HG03520 (cell line): ENCODE measurements at regions not wholly inside any gene's neighbourhood (a gene's known extent, or its start where the extent isn't known, plus 50 kb on each side); places are given as distances from the start of the nearest gene placed in this dataset.

Experiments used
- ATAC-seq: cut with Tn5 transposase; IDR thresholded peaks from one replicate; pipeline ENCODE4 v1.9.1; 2021; ENCODE audit warnings: mild to moderate bottlenecking, moderate library complexity; ENCODE audit not compliant: unreplicated experiment

DNA sequence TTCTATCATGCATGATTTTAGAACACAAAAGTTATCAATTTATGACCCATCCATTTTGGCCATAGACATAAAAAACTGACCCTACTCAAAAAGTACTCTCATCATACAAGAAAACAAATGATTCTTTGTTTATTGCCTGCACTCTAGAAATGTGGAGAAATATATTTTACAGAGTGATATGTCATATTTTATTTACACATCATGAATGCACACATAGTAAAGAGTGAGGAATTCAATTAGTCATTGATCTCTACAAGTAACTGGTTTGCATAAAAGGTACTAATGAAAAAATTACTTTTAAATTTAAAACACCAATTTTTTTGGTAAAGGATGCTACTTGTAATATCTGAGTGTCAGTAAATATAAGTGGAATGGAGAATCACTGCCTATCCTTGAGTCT is 242.5 kb upstream of the FAT4 start:
- ATAC-seq, result no peak

DNA sequence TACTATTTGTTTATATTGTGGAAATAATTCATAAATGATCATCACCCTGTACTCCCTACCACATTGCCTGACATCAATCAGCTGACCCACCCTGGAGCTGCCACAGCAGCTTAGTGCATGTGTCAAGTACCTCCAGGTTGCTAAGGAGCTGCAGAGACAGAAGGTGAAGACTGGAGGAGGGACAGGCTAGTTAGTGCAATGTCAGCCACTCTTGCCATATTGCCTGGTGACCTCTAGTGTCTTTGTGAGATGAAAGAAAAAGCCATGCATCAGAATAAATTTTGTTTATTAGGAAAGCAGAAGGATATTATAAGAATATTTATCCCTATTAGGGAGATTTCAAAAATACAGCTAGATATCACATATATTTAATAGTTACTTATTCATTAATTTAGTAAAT is 243.9 kb upstream of the FAT4 start:
- ATAC-seq, result no peak

DNA sequence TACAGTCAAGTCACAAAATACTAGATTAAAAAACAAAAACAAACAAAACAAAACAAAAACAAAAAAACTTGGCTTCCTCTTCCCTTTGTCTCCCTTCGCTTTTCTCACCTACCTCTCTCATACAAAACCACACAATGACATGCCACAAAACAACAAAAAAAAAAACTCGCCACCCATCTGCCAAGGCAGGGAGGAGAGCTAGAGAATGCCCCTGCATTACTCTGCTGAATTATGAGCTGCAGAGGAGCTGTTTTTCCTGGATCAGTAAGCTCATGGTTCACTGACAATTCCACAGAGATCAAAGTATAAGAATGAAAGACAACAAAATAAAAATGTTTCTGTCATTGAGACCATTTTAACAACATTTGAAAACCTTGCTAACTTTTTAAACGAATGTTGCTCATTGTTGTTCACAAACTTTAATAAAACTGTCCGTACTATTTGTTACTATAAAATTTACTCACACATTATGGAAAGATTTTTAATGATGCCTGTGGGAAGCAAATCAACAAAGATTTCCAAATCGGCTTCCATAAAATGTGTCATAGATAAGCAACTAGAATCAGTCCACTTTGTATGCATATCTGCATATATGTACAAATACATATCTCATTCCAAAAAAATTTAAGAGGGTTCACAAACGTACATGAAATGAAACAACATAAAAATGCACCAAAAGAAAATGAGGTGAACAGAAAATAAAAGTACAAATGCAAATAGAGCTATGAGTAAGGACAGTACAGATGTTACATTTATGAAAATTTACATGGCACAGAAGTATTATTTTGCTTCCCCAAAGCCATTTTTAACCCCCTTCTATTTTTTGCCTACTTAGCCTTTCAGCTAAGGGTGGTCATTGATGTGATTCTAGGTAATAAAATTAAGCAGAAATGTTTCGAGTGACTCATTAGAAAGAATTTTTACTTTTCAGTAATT is 252.4 kb upstream of the FAT4 start:
- no peak for ATAC-seq

DNA sequence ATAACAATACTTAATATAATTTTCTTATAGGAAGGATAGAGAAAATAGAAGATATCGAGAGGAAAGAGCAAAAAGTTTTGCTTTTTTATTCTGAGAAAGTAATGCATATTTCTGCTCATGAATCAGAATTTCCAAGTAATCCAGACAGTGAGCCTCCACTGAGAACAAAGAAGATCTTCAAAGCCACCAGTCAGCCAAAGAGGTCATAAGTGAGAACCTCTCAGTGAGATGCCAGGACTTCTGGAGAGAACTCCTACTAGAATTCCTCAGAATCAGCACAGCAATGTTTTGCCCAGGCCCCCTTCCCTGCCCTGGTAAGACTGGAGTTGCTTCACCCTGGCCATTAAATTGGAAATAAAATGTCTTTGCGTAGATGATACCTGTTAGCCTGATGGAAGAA is 254.4 kb upstream of the FAT4 start:
- no peak for ATAC-seq

DNA sequence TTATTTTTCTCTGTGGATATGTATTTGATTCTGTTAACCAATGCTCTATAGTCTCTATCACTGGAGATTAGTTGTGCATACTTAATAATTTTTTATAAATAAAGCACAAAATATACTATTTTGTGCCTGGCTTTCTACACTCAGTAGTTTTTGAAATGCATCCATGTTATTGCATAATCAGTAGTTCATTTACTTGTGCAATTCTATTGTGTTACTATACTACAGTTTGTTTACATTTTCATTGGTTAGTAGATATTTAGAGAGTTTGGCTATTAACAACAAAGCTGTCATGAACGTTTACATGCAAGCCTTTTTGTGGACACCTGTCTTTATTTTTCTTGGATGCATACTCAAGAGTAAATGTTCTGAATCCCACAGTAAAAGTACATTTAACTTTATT is 265.0 kb upstream of the FAT4 start:
- ATAC-seq, result no peak

DNA sequence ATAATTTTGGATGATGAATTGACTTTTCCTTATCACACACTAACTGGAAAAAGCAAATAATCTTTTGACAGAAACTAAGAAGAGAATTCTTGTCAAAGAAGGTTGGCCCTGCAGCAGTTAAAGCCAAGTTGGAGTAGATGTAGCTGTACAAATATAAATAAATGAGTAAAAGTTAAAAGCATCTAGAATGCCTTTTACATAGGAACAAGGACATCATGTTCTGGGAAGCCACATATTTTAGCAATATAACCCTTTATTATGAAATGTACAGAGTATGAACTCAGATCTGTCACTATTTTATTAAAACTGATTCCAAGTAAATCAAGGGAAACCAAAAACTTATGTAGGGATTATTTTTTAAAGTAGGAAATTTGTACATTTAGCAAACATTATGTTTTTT is 269.4 kb upstream of the FAT4 start:
- no peak for ATAC-seq

DNA sequence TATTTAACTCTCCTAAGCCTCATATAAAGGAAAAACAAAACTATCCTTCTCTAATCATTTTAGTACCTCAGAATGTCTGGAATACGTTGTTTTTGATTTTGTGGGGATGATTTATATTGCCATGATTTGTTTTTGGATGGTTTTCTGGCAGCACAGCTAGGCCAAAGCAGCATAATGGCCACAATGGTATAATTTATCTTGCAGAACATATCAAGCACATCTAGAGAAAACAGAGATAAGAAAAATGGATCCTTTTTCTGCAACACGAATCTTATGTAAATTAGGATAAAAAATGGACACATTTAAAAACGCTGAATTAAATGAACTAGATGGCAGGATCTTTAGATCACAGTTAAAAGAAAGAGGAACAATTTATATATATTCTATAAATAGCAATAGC is 269.9 kb upstream of the FAT4 start:
- ATAC-seq, result no peak

DNA sequence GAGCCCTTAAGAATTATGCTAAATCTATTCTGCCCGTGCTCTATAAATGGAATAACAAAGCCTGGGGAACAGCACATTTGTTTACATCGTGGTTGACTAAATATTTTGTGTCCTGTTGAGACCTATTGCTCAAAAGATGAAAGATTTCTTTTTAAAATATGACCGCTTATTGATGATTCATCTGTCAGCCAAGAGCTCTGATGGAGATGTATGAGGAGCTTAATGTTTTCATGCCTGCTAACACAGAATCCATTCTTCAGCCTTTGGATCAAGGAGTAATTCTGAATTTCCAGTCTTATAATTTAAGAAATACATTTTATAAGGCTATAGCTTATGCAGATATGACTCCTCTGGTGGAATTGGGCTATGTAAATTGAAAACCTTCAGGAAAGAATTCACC is 271.3 kb upstream of the FAT4 start:
- no peak for ATAC-seq

DNA sequence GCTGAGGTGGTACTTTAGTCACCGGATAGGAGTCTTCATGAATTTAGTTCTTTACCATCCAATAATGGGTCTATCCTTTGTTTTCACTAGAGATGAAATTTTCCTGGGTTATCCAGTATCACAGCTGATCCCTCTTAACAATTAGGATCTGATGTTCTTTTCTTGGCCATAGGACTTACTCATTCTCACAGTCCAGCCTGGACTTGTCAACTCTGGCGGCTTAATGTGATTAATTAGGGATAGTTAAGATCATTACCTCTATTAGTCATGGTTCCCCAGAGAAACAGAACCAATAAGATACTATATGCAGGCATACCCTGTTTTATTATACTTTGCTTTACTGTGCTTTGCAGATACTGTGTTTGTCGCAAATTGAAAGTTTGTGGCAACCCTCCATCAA is 272.7 kb upstream of the FAT4 start:
- ATAC-seq, result no peak

DNA sequence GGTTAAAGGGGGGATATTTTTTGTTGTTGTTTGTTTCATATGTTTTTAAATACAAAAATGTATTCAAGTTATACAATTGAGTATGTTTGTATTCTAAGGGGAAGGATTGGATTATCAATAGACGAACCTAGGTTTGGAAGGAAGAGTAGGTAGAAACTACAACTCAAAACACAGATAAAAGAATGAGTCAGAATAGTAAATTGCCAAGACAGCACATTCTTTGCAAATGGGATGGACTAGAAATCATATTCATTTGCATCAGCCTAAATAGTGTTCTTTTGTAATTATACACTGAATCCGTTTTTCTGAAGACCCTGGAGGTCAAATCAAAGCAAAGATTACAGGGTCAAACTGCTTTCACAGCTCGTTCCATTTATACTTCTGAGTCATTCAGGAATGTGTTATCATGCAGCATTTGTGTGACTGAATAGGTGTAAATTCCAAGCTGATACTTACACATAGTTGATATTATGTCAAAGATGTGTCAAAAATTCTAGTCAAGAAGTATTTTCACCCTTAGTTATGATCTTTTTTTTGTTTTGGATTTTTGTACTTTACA is 273.3 kb upstream of the FAT4 start:
- ATAC-seq, result no peak

DNA sequence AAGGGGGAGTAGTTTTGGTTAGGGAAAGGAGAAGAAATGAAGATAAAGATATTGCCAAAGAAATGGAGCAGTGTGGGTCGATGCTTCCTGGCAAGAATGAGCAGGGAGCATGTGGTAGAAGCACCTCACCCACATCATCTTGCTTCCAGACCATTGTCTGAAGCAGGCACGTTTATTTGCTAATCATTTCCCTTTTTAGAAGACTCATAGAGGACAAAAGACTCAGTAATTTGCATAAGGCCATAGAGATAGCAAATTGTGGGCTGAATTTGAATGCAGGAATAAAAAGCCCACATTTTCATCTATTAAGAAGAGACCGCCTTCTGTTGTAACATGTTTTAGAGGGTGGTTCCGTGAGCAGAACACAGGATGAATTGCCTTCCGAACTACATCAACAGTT is 275.2 kb upstream of the FAT4 start:
- no peak for ATAC-seq

DNA sequence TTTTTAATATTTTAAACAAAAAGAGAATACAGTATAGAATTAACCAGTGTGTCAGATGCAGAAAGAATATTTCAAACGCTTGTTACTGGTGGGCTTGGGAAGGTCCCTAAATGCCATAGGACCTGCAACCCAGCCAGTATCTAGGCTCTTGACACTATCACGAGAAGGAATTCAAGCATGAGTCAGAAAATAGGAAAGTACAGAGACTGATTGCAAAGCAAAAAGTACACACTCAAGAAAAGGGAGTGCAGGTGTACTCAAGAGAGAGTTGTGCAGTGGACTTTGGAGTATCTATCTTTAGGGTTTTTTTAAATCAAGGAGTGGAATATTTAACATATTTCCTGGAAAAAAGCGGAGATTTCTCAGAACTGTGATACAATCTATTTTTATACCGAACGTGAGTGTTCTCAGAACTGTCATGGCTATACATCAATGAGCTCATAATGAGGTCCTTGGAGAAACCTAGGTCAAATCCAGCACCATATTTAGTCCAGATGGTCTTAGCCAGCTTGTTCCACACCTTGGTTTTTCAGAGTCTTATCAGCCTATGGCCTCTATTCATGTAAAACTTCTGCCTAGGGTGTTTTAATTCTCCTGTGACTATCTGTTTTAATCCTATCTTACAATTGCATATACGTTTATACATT is 291.8 kb upstream of the FAT4 start:
- no peak for ATAC-seq

DNA sequence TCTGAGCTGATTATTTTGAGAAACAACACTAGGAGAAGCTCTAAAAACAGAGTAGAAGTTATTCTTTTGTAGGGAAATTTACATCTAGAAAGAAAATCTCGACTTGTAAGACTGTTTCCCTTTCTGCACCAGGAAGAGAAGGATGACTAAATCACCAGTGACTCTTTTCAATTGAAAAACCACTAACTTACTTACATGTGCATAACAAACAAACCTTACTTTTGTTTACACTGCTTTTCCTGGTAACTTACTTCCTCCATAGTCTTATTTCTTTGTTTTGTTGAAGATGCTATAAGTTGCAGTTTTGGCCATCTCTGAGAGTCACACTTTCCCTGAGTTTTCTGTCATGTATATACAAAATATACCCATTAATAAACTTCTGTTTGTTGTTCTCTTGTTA is 293.6 kb upstream of the FAT4 start:
- ATAC-seq, result no peak

DNA sequence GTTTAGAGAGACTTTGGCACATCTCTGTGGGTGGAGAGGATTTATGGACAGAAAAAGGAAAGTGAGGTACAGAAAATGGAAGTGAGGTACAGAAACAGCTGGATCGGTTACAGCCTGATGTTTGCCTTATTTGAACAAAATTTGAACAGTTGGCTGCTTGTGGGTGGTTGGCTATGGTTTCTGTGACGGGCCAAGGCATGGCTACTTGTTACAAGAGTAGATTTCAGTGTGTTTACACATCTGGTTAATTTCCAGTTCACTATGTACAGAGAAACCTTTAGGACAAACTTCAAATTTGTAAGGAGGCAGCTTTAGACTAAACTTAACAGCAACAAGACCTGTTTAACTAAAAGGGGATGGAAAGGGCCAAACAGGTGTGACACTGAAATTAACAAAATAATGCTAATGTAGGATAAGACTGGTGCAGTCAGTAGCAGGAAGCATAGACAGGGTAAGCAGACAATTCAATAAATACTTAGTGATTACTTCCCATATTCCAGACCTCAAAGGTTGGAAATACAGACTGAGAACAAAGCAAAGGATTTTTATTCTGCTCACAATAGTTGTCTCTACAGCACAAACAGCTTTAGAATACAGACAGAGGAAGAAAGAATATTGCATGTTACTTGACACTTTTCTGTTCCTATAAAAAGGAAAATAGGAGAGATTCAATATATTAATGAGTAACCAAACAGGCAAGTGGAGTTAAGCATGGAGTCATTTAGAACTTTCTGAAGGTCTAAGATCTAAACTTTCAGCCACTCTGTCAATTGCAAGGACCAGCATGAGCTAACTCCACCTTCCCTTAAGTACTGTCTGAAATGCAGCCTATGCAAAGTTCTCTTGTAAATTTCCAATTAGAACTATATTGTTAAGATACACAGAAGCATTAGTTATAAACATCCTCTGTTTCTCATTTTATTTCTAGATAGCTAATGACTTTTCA is 294.4 kb upstream of the FAT4 start:
- no peak for ATAC-seq

DNA sequence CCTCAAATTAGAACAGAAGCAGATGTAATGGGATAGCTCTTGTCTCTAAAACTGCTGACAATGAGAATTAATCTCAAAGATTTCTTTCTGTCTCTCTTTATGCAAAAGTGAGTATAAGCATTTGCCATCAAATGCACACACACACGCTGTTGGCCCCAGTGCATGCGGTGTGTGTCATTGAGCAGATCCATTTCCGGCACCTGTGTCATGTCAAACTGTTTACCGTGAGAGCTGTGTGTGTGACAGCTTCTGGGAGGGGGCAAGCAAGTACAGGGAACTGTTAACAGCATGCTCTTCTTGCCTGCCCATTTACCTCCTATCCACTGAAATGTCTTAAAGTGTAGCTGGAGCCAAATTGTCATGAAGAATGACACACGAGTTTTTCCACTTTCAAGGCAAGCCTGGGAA is 297.9 kb upstream of the FAT4 start:
- ATAC-seq, result no peak

DNA sequence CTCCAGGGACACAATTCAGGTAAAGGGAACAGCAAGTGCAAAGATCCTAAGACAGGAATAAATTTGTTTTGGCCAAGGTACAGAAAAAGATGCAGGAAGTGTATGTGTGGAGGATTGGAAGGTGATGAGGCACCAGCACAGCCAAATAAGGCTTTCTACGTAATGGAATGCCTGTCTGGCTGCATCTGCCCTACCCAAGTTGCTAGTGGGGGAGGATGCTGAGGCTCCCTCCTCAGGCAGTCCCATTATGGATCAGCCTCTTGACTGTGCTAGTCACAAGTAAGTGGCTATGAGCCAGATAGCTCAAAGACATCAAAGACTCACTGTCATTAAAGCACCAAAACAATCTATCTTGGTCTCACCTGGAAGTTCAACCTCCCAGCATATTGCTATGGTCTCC is 300.9 kb upstream of the FAT4 start:
- ATAC-seq, result no peak

DNA sequence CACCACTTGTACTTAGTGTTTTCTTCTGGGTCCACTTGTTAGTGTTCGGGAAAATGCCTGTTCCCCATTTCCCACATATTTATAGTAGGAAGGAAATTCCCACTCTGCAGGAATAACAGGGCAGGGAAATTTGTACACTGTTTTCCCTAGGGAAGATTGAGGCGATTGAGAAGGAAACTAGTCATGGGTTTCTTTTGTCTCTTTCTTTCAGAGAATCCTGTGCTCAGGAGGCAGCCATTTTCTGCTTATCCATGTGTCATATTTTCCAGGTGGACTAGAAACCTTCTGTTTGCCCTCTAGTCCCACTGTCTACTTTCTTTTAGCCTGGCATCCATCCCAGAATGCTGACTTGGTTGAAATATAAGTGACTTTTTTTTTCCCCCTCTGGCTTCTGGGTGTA is 299.1 kb upstream of the ANKRD50 start:
- ATAC-seq, result no peak

DNA sequence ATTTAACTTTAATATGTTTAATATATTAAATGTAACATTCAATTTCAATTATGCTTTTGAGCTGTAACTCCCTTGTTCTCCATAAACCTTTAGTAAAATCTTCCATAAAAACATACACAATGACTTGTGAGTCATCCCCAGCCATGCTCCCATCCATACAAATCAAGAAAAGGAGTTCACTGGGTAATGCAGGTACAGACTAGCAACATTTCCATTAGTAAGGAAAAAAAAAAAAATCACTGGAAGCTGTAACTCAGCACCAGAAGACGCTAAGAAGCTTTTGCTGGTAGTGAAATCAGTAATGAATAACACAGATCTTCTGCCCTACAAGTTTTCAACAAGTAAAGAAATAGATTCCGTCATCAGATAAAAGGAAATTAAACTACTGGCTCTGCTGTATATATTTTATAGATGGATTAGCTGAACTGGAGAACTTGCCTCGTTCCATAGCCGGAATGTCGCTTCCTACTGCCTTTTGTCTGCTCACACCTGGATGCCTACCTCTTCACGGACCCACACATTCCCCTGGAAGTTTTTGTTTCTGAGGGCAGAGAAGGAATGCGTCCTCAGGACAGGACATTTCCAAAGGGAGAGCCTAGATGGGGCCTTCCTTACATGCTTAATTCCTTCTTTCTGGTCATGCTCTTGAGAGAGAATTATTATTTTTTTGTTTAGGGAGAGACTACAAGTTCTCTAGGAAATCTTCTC is 298.4 kb upstream of the ANKRD50 start:
- no peak for ATAC-seq

DNA sequence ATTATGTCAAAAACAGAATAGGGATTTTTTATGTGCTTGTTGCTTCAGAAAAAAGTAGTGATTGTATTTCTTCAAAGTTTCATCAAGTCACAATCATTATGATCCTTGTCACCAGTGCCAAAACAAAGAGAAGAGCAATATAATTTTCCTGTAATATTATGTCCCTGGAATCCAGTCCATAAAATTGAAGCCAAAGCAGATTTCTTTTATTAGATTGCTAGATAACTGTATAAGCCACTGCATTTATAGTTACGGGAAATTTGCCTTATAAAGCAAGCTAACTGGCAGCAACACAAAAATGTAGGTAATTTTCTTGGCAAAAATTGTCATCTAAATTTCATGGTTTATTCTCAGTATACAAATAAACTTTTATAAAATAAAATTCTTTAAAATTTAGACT is 296.1 kb upstream of the ANKRD50 start:
- ATAC-seq, result no peak

DNA sequence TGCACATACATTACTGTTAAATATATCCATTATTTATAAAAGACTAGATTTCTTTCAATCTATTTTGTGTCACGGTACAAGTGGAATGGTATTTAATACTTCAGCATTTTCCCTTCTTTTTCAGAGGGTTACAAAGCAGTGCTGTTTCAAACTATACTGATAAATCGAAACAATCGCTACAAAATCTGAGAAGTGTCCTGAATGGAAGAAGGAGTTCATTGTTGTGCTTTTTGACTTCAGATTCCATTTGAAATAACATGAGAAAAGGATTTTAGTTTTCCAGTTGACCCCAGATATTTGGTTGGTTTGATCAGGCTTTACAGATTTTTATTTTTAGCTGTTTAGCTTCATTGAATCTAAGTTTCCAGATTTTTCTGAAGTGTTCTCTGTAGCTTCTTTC is 292.1 kb upstream of the ANKRD50 start:
- ATAC-seq, result no peak

DNA sequence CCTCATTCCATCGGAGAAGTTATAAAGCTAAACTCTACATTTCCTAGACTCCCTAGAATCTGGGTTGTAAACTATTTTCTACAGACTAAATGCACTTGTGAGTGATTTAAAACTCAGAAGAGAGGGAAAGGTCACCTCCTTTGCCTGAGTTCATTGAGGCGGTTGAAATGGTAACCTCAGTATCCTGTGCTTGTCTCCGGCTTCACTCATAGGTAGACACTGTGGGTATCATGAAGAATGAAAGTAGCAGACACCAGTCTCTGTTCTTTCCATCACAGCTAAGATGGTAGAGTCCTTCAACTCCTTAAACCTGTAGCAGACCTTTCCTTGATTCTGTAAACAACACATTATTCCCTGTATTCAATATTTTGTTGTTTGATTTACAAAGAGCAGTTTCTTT is 291.3 kb upstream of the ANKRD50 start:
- ATAC-seq, result no peak
